H1 (cell line): ENCODE measurements at regions not wholly inside any gene's neighbourhood (a gene's known extent, or its start where the extent isn't known, plus 50 kb on each side); places are given as distances from the start of the nearest gene placed in this dataset.

ENCODE experiments used
- CTCF ChIP-seq, 3 experiments: IDR thresholded peaks; 1 replicate in 2 of 3; 2 replicates in 1 of 3; pipeline versions ENCODE4 v1.5.1 to v1.6.1; 2011; ENCODE audit warnings: low read length in 3 of 3, mild to moderate bottlenecking in 3 of 3, inconsistent platforms in 2 of 3, low read depth in 1 of 3, moderate library complexity in 1 of 3; ENCODE audit not compliant: insufficient read depth in 1 of 3; ENCODE audit errors: control extremely low read depth in 1 of 3
- EZH2 ChIP-seq: fragments of 200-600 bp; sonication (generic); IDR thresholded peaks from 2 replicates; pipeline ENCODE4 v1.7.1; 2012; ENCODE audit warnings: low read depth, mild to moderate bottlenecking, moderate library complexity, low read length, inconsistent platforms; ENCODE audit not compliant: severe bottlenecking
- POLR2A ChIP-seq, 2 experiments: IDR thresholded peaks; 1 replicate in 1 of 2; 2 replicates in 1 of 2; pipeline ENCODE4 v1.6.1; 2011; ENCODE audit warnings: low read depth in 2 of 2, low read length in 2 of 2, mild to moderate bottlenecking in 2 of 2; ENCODE audit errors: control extremely low read depth in 1 of 2
- RXRA ChIP-seq: IDR thresholded peaks from 2 replicates; pipeline ENCODE4 v1.6.1; 2011; ENCODE audit warnings: low read depth, mild to moderate bottlenecking, low read length, moderate library complexity; ENCODE audit not compliant: insufficient read depth
- TCF12 ChIP-seq: IDR thresholded peaks from 2 replicates; pipeline ENCODE4 v1.6.1; 2011; ENCODE audit warnings: low read depth, mild to moderate bottlenecking, low read length

- TF ChIP-seq RXRA (no peak), POLR2A (IDR thresholded peaks at IDR 0.05; ENCODE audit: control extremely low read depth in 1 of 2, low read depth in 2 of 2, low read length in 2 of 2) (no peak), CTCF (IDR thresholded peaks at IDR 0.05; ENCODE audit: control extremely low read depth in 1 of 3, insufficient read depth in 1 of 3, low read depth in 1 of 3, low read length in 3 of 3) (no peak), EZH2 (no peak), TCF12 (no peak)
Observed at GRCh38 chr7:109757713-109758112, 1188.0 kb downstream of the DNAJB9 start.
